Mesenchymal stem cell (in vitro differentiated cells and primary cell): ENCODE measurements at regions not wholly inside any gene's neighbourhood (a gene's known extent, or its start where the extent isn't known, plus 50 kb on each side); places are given as distances from the start of the nearest gene placed in this dataset.

Experiments
- DNase-seq: peaks from one replicate; pipeline ENCODE4 v3.0.0-alpha.2; 2013
- H2AFZ ChIP-seq: one replicate; pipeline ENCODE4 v1.6.1; 2013; ENCODE audit warnings: low read depth, mild to moderate bottlenecking, control low read depth, inconsistent platforms, low read length, moderate library complexity
- H2AK5ac ChIP-seq: 2 replicates; pipeline ENCODE4 v1.6.1; 2013; ENCODE audit warnings: low read length, moderate library complexity, mild to moderate bottlenecking, inconsistent platforms; ENCODE audit not compliant: severe bottlenecking
- H2BK120ac ChIP-seq: one replicate; pipeline ENCODE4 v1.6.1; 2013; ENCODE audit warnings: low read depth, mild to moderate bottlenecking, inconsistent platforms, low read length, moderate library complexity
- H2BK12ac ChIP-seq, 2 experiments: one replicate each; pipeline ENCODE4 v1.6.1; 2013; ENCODE audit warnings: inconsistent platforms in 2 of 2, low read length in 2 of 2, mild to moderate bottlenecking in 2 of 2, moderate library complexity in 2 of 2, control low read depth in 1 of 2
- H2BK15ac ChIP-seq: one replicate; pipeline ENCODE4 v1.6.1; 2013; ENCODE audit warnings: mild to moderate bottlenecking, low read depth, inconsistent platforms; ENCODE audit not compliant: poor library complexity, severe bottlenecking
- H2BK5ac ChIP-seq: 2 replicates; pipeline ENCODE4 v1.6.1; 2013; ENCODE audit warnings: low read depth, mild to moderate bottlenecking, low read length, control low read depth, inconsistent platforms; ENCODE audit not compliant: poor library complexity, severe bottlenecking
- H3K14ac ChIP-seq, 2 experiments: one replicate each; pipeline ENCODE4 v1.6.1; 2013; ENCODE audit warnings: inconsistent platforms in 2 of 2, low read length in 2 of 2, control low read depth in 1 of 2, mild to moderate bottlenecking in 1 of 2, moderate library complexity in 1 of 2
- H3K18ac ChIP-seq, 2 experiments: one replicate each; pipeline ENCODE4 v1.6.1; 2013; ENCODE audit warnings: inconsistent platforms in 2 of 2, low read length in 2 of 2, control low read depth in 1 of 2, low read depth in 1 of 2, mild to moderate bottlenecking in 1 of 2
- H3K23ac ChIP-seq, 2 experiments: one replicate each; pipeline ENCODE4 v1.6.1; 2013; ENCODE audit warnings: inconsistent platforms in 2 of 2, low read length in 2 of 2, mild to moderate bottlenecking in 2 of 2, moderate library complexity in 2 of 2, control low read depth in 1 of 2
- H3K27ac ChIP-seq: 2 replicates; pipeline ENCODE4 v1.5.1; 2013; ENCODE audit warnings: mild to moderate bottlenecking, moderate library complexity, low read length, control low read depth, inconsistent platforms; ENCODE audit not compliant: poor library complexity, severe bottlenecking
- H3K27me3 ChIP-seq, 2 experiments: 2 replicates each; pipeline versions ENCODE4 v1.6.1 to v1.7.0; 2013; ENCODE audit warnings: low read length in 2 of 2, mild to moderate bottlenecking in 2 of 2, moderate library complexity in 2 of 2, control low read depth in 1 of 2, inconsistent platforms in 1 of 2; ENCODE audit not compliant: control insufficient read depth in 1 of 2, insufficient read depth in 1 of 2
- H3K36me3 ChIP-seq, 2 experiments: 2 replicates each; pipeline versions ENCODE4 v1.6.1 to v1.7.0; 2013; ENCODE audit warnings: low read length in 2 of 2, control low read depth in 1 of 2, inconsistent platforms in 1 of 2, low read depth in 1 of 2, mild to moderate bottlenecking in 1 of 2; ENCODE audit not compliant: insufficient read depth in 2 of 2, control insufficient read depth in 1 of 2
- H3K4ac ChIP-seq, 2 experiments: one replicate each; pipeline ENCODE4 v1.6.1; 2013; ENCODE audit warnings: inconsistent platforms in 2 of 2, low read length in 2 of 2, mild to moderate bottlenecking in 2 of 2, moderate library complexity in 2 of 2, control low read depth in 1 of 2, low read depth in 1 of 2
- H3K4me1 ChIP-seq: 2 replicates; pipeline ENCODE4 v1.6.1; 2013; ENCODE audit warnings: low read depth, low read length, control low read depth; ENCODE audit not compliant: control insufficient read depth, insufficient read depth
- H3K4me2 ChIP-seq: 2 replicates; pipeline ENCODE4 v1.6.1; 2013; ENCODE audit warnings: low read length, mild to moderate bottlenecking, inconsistent platforms; ENCODE audit not compliant: poor library complexity, severe bottlenecking
- H3K4me3 ChIP-seq, 2 experiments: 2 replicates each; pipeline versions ENCODE4 v1.5.1 to v1.7.0; 2013; ENCODE audit warnings: low read length in 2 of 2, mild to moderate bottlenecking in 2 of 2, control low read depth in 1 of 2, low read depth in 1 of 2; ENCODE audit not compliant: insufficient read depth in 1 of 2
- H3K79me1 ChIP-seq: replicated peaks from 2 replicates; pipeline ENCODE4 v1.6.1; 2013; ENCODE audit warnings: mild to moderate bottlenecking, control low read depth, low read length, inconsistent platforms; ENCODE audit not compliant: poor library complexity, severe bottlenecking
- H3K9ac ChIP-seq: 2 replicates; pipeline ENCODE4 v1.7.0; 2013; ENCODE audit warnings: mild to moderate bottlenecking, low read length, moderate library complexity
- H3K9me3 ChIP-seq: 2 replicates; pipeline ENCODE4 v1.7.0; 2013; ENCODE audit warnings: mild to moderate bottlenecking, low read length; ENCODE audit not compliant: control insufficient read depth
- H4K8ac ChIP-seq: one replicate; pipeline ENCODE4 v1.6.1; 2013; ENCODE audit warnings: inconsistent platforms, mild to moderate bottlenecking, low read length, moderate library complexity
- H4K91ac ChIP-seq: one replicate; pipeline ENCODE4 v1.6.1; 2013; ENCODE audit warnings: mild to moderate bottlenecking, low read length, inconsistent platforms
- WGBS: methylation state at CpG from one replicate; pipeline ENCODE4 v1.1.7; 2013; ENCODE audit warnings: mixed read lengths; 5-methylcytosine and 5-hydroxymethylcytosine counted together

- H3K36me3 ChIP-seq: no peaks in the 10 kb centered on the region
- H3K9me3 ChIP-seq: no peaks in the 10 kb centered on the region
- no peak overlapping the region for H3K23ac ChIP-seq
- H3K4ac ChIP-seq: no peak overlapping the region
- H3K79me1 ChIP-seq: no peaks in the 10 kb centered on the region
- no peak overlapping the region for H2BK12ac ChIP-seq
- no peak overlapping the region for H3K18ac ChIP-seq
- H2AFZ ChIP-seq: no peak overlapping the region
- no peak overlapping the region for H4K8ac ChIP-seq
- no peak overlapping the region for H4K91ac ChIP-seq
- no peak overlapping the region for H3K9ac ChIP-seq
- H3K4me2 ChIP-seq: no peak overlapping the region
- no peak overlapping the region for H2BK5ac ChIP-seq
- DNase-seq: no peak
- peaks cover 4 to 7% of the 10 kb centered on the region in 2 experiments for H3K27me3 ChIP-seq
- H3K27ac ChIP-seq: no peak overlapping the region
- no peak overlapping the region for H2BK15ac ChIP-seq
- H3K14ac ChIP-seq: no peak overlapping the region
- H2AK5ac ChIP-seq: no peak overlapping the region
- no peaks in the 10 kb centered on the region for H3K4me1 ChIP-seq
- WGBS: 56% methylated on average over 2 of the region's 2 CpGs
- H3K4me3 ChIP-seq: no peak overlapping the region
- no peak overlapping the region for H2BK120ac ChIP-seq
Measured at GRCh38 chr3:137947117-137947516, 62.8 kb upstream of the CLDN18 start.

- Histone ChIP-seq H3K4ac (no peak overlapping the region), H3K36me3 (no peaks in the 10 kb centered on the region), H3K14ac (no peak overlapping the region), H2BK15ac (no peak overlapping the region), H4K8ac (no peak overlapping the region), H2BK5ac (no peak overlapping the region), H3K9ac (no peak overlapping the region), H3K4me2 (no peak overlapping the region), H2BK12ac (no peak overlapping the region), H2AK5ac (no peak overlapping the region), H3K4me1 (no peaks in the 10 kb centered on the region), H2BK120ac (no peak overlapping the region), H4K91ac (no peak overlapping the region), H2AFZ (no peak overlapping the region), H3K18ac (no peak overlapping the region), H3K79me1 (no peaks in the 10 kb centered on the region), H3K9me3 (no peaks in the 10 kb centered on the region), H3K4me3 (no peak overlapping the region), H3K27me3 (peaks cover 4 to 7% of the 10 kb centered on the region in 2 experiments), H3K23ac (no peak overlapping the region), H3K27ac (no peak overlapping the region)
- DNase-seq: no peak
- WGBS: 60% methylated on average over 3 of the region's 3 CpGs
Measured at GRCh38 chr3:137948400-137949072, 61.4 kb upstream of the CLDN18 start.

GRCh38 chr3:137958636-137959035 lies 51.3 kb upstream of the CLDN18 start:
- no peak overlapping the region for H3K4ac ChIP-seq
- no peak overlapping the region for H3K4me2 ChIP-seq
- H2AK5ac ChIP-seq: no peak overlapping the region
- no peak for DNase-seq
- H2BK120ac ChIP-seq: no peak overlapping the region
- H4K8ac ChIP-seq: no peak overlapping the region
- no peak overlapping the region for H4K91ac ChIP-seq
- no peak overlapping the region for H2AFZ ChIP-seq
- no peak overlapping the region for H2BK15ac ChIP-seq
- no peaks in the 10 kb centered on the region for H3K36me3 ChIP-seq
- no peak overlapping the region for H3K18ac ChIP-seq
- H3K27ac ChIP-seq: no peak overlapping the region
- no peak overlapping the region for H3K23ac ChIP-seq
- no peak overlapping the region for H3K14ac ChIP-seq
- H3K4me1 ChIP-seq: no peaks in the 10 kb centered on the region
- H2BK12ac ChIP-seq: no peak overlapping the region
- H3K79me1 ChIP-seq: no peaks in the 10 kb centered on the region
- H3K9me3 ChIP-seq: peaks cover 9% of the 10 kb centered on the region
- H3K9ac ChIP-seq: no peak overlapping the region
- H2BK5ac ChIP-seq: no peak overlapping the region
- no peak overlapping the region for H3K4me3 ChIP-seq
- H3K27me3 ChIP-seq: peaks cover 0 to 13% of the 10 kb centered on the region in 2 experiments
